ENCODE measurements at regions not wholly inside any gene's neighbourhood (a gene's known extent, or its start where the extent isn't known, plus 50 kb on each side); places are given as distances from the start of the nearest gene placed in this dataset.

DNA sequence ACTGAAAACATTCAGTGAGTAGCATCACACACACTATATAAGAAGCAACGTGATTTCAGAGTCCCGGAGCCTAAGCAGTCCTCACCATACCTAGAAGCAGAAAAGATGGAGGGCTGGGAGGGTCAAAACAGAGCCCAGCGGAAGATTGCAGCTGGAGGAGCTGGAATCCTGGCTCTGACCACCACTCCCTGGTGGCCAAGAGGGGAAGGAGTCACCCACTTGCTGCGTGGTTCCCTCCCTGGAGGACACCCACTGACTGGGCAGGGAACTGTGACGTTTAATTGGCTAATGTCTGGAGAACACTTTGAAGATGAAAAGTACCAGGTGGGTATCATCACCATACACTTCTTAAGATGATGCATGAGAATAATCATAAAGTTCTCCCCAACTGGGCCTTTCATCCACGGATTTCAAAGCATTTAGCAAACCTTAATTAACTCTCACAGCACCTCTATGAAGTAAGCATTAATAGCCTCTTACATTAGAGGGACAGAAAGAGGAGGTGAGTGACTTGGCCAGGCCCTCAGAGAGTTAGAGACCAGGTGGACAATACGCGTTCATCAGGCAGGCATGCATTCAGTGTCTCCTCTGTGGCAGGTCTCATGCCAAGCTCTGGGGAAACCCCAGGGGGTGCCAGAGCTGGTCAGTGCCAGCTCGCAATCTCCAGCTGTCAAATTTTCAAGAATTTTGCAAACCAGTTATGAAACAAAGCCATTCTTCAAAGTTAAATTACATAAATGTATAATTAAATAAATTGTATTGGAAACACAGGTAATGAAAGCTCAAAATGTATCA lies 137.9 kb downstream of the AXIN2 start:
- TF ChIP-seq EZH2 (IDR thresholded peaks at IDR 0.05; ENCODE audit: borderline replicate concordance, insufficient read depth, low read depth, low read length, poor library complexity, severe bottlenecking), result no peak
- TF ChIP-seq, protein P1, sequence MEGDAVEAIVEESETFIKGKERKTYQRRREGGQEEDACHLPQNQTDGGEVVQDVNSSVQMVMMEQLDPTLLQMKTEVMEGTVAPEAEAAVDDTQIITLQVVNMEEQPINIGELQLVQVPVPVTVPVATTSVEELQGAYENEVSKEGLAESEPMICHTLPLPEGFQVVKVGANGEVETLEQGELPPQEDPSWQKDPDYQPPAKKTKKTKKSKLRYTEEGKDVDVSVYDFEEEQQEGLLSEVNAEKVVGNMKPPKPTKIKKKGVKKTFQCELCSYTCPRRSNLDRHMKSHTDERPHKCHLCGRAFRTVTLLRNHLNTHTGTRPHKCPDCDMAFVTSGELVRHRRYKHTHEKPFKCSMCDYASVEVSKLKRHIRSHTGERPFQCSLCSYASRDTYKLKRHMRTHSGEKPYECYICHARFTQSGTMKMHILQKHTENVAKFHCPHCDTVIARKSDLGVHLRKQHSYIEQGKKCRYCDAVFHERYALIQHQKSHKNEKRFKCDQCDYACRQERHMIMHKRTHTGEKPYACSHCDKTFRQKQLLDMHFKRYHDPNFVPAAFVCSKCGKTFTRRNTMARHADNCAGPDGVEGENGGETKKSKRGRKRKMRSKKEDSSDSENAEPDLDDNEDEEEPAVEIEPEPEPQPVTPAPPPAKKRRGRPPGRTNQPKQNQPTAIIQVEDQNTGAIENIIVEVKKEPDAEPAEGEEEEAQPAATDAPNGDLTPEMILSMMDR (IDR thresholded peaks at IDR 0.05), result no peak
